GM12872 (cell line): ENCODE measurements at regions not wholly inside any gene's neighbourhood (a gene's known extent, or its start where the extent isn't known, plus 50 kb on each side); places are given as distances from the start of the nearest gene placed in this dataset.

ENCODE experiments used
- CTCF ChIP-seq: IDR thresholded peaks from 3 replicates; pipeline ENCODE4 v1.5.1; 2011; ENCODE audit warnings: low read depth, mild to moderate bottlenecking, low read length, moderate library complexity; ENCODE audit not compliant: insufficient read depth

GRCh38 chr16:73286346-73287267, 238.7 kb upstream of the ZFHX3 start:
- TF ChIP-seq CTCF = no peak

DNA sequence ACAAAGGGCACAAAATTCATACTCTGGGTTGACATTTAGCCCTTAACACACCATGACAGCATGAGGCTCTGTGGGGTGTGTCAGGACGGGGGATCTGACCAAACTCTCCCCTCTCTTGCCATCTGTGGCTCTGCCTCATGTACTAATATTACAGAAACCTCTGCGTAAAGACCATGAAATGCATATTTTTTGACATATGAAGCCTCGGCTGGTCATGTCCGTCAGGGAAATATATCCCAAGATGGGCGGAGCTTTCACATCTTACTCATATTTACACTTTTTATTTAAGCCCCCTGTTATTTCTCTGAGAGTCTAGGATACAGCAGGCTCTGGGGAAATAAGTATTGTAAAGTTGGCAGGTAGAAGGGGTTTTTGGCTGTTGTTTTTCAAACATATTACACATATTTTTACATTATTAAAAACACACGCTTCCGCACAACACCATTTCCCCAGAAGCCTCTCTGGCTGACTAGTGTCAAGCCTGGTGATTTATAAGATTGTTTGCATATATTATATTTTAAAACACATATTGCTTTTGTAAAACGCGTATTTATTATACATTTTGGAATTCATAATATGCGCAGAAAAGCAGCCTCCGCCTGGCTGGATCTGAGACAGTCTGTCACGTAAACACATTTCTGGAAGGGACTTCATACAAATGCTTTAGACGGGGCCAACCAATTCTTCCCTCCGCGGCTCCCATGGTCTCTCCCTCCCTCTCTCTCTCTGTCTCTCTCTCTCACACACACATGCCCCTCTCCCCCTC, 237.7 kb upstream of the ZFHX3 start:
- TF ChIP-seq CTCF = no peak

DNA sequence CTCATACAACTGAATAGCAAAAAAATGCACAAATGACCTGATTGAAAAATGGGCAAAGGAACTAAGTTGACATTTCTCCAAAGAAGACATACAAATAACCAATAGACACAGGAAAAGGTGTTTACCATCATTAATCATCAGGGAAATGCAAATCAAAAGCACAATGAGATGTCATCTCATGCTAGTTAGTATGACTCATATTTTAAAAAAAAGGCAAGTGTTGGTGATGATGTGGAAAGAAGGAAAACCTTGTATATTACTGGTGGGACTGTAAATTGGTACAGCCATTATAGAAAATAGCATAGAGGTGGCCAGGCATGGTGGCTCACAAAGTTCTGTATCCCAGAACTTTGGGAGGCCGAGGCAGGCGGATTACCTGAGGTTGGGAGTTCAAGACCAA, 232.5 kb upstream of the ZFHX3 start:
- no peak for TF ChIP-seq CTCF

- TF ChIP-seq CTCF = no peak
Observed at GRCh38 chr16:73279451-73279850, 231.5 kb upstream of the ZFHX3 start.

DNA sequence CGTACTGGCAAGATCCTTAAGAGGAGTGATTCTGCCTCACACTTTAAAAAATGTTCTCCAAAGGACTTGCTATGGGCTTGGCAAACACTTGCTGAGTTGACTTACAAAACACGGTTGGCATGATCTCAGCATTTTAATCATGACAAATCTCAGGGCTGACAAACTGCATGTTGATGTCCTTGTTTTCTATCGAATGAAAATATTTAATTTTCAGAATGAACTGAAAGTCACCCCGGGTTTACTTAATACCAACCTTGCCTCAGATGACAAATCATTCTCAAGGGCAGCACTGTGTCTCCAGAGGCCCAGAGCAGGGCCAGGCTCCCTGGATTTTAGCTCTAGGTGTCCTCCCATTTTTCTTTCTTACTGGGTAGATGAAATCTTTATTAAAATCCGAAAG, 229.1 kb upstream of the ZFHX3 start:
- TF ChIP-seq CTCF = no peak

DNA sequence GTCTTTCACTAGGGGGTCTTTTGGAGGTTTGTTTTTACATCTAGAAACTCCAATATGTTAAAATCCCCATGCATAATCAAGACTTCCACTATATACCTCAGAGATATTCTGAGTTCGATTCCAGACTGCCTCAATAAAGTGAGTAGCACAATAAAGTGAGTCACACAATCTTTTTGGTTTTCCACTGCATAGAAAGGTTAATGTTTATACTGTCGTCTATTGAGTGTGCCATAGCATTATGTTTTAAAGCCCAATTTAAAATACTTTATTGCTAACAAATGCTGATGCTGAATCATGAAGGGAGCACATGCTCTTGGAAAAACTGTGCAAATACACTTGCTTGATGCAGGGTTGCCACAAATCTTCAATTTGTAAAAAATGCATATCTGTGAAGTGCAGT, 227.5 kb upstream of the ZFHX3 start:
- TF ChIP-seq CTCF = no peak

DNA sequence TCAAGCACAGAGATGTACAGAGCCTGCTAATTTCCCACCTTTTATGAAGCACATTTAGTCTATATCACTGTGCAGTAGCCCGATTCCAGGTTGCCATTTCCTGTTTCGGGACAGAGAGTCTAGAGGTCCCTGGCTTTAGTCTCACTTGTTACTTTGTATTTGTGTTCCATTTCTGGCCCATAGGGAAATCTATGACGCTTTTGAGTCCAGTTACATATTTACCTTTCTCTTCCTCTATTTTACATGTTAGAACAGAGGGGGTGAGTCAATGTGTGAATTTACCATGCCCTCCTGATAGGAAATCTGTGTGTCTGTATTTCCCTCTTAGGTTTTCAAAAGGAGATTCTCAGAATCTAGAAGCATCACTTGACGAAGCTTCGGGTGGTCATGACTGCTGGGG, 227.1 kb upstream of the ZFHX3 start:
- TF ChIP-seq CTCF = no peak
